WTC11 (cell line): ENCODE measurements at regions not wholly inside any gene's neighbourhood (a gene's known extent, or its start where the extent isn't known, plus 50 kb on each side); places are given as distances from the start of the nearest gene placed in this dataset.

ENCODE experiments used
- ATAC-seq: fragments of 200-7000 bp; cut with Tn5 transposase; 2 replicates; pipeline ENCODE4 v1.10.0; 2021; ENCODE audit warnings: mild to moderate bottlenecking, moderate library complexity
- CTCF ChIA-PET: fragments of 300-600 bp; sonication (Branson Sonifier 250); formaldehyde crosslinking; loops from one replicate; lab custom pipeline; 2021; ENCODE audit warnings: antibody characterized with exemption; lab: Charles Lee
- POLR2A ChIA-PET: fragments of 350-600 bp; sonication (Branson Sonifier 250); formaldehyde crosslinking; loops from one replicate; lab custom pipeline; 2021; ENCODE audit warnings: antibody characterized with exemption; lab: Charles Lee
- DNase-seq: peaks from one replicate; pipeline ENCODE4 v3.0.0; 2021; ENCODE audit warnings: low spot score
- H3K27ac Mint-ChIP-seq: 2 replicates; pipeline ENCODE4 v1.8.0; 2021; ENCODE audit warnings: mixed read lengths
- H3K27me3 Mint-ChIP-seq: 2 replicates; pipeline ENCODE4 v1.8.0; 2021; ENCODE audit warnings: low read depth, mild to moderate bottlenecking, moderate library complexity, mixed read lengths
- H3K36me3 Mint-ChIP-seq: 2 replicates; pipeline ENCODE4 v1.8.0; 2021; ENCODE audit warnings: mixed read lengths
- H3K4me1 Mint-ChIP-seq: 2 replicates; pipeline ENCODE4 v1.8.0; 2022; ENCODE audit warnings: mixed read lengths
- H3K4me3 Mint-ChIP-seq: 2 replicates; pipeline ENCODE4 v1.8.0; 2021; ENCODE audit warnings: mild to moderate bottlenecking, moderate library complexity, mixed read lengths
- H3K9me3 Mint-ChIP-seq: 2 replicates; pipeline ENCODE4 v1.8.0; 2021; ENCODE audit warnings: mixed read lengths
- ESRRA ChIP-seq: sonication (generic); formaldehyde crosslinking; IDR thresholded peaks from 2 replicates; pipeline ENCODE4 v1.8.1; 2022; ENCODE audit warnings: mild to moderate bottlenecking, missing genetic modification reagents, borderline replicate concordance
- GABPB1 ChIP-seq: sonication (generic); formaldehyde crosslinking; IDR thresholded peaks from 2 replicates; pipeline ENCODE4 v1.8.1; 2023; ENCODE audit warnings: mild to moderate bottlenecking, missing genetic modification reagents
- HMGA2 ChIP-seq: fragments of 250-450 bp; sonication (Bioruptor Pico); IDR thresholded peaks from 2 replicates; pipeline ENCODE4 v1.4.0; 2021; ENCODE audit warnings: mild to moderate bottlenecking, moderate library complexity
- MYBL2 ChIP-seq: sonication (generic); formaldehyde crosslinking; IDR thresholded peaks from 2 replicates; pipeline ENCODE4 v1.8.1; 2023; ENCODE audit warnings: mild to moderate bottlenecking, moderate library complexity, missing genetic modification reagents
- RORB ChIP-seq: fragments of 250-450 bp; sonication (Bioruptor Pico); IDR thresholded peaks from 2 replicates; pipeline ENCODE4 v1.9.0; 2021; ENCODE audit warnings: mild to moderate bottlenecking
- SOX15 ChIP-seq: fragments of 250-450 bp; sonication (Bioruptor Pico); IDR thresholded peaks from 2 replicates; pipeline ENCODE4 v1.9.0; 2021; ENCODE audit warnings: mild to moderate bottlenecking
- ZBTB21 ChIP-seq: sonication (generic); formaldehyde crosslinking; IDR thresholded peaks from 2 replicates; pipeline ENCODE4 v1.8.1; 2023; ENCODE audit warnings: mild to moderate bottlenecking, missing genetic modification reagents, borderline replicate concordance
- ZNF121 ChIP-seq: sonication (generic); formaldehyde crosslinking; IDR thresholded peaks from 2 replicates; pipeline ENCODE4 v1.8.0; 2023; ENCODE audit warnings: missing genetic modification reagents
- ZNF138 ChIP-seq: sonication (generic); formaldehyde crosslinking; conservative IDR thresholded peaks from 2 replicates; pipeline ENCODE4 v1.8.1; 2022; ENCODE audit warnings: mild to moderate bottlenecking, moderate library complexity, missing genetic modification reagents
- ZNF396 ChIP-seq: fragments of 250-450 bp; sonication (Bioruptor Pico); IDR thresholded peaks from 2 replicates; pipeline ENCODE4 v1.8.0; 2021; ENCODE audit warnings: mild to moderate bottlenecking, moderate library complexity, borderline replicate concordance
- TF ChIP-seq, protein P1 (sequence below): fragments of 250-450 bp; sonication (Bioruptor Pico); IDR thresholded peaks from 2 replicates; pipeline ENCODE4 v1.9.0; 2021; ENCODE audit warnings: moderate library complexity, mild to moderate bottlenecking, inconsistent platforms, borderline replicate concordance
- TF ChIP-seq, protein P2 (sequence below): fragments of 250-450 bp; sonication (Bioruptor Pico); IDR thresholded peaks from 2 replicates; pipeline ENCODE4 v1.9.0; 2021; ENCODE audit warnings: mild to moderate bottlenecking, borderline replicate concordance
- TF ChIP-seq, protein P3 (sequence below): sonication (generic); formaldehyde crosslinking; IDR thresholded peaks from 2 replicates; pipeline ENCODE4 v1.8.0; 2022; ENCODE audit warnings: mild to moderate bottlenecking, missing genetic modification reagents
- TF ChIP-seq, protein P4 (sequence below): sonication (generic); formaldehyde crosslinking; IDR thresholded peaks from 2 replicates; pipeline ENCODE4 v1.8.1; 2023; ENCODE audit warnings: mild to moderate bottlenecking, missing genetic modification reagents, moderate library complexity
- TF ChIP-seq, protein P5 (sequence below): sonication (generic); formaldehyde crosslinking; IDR thresholded peaks from 2 replicates; pipeline ENCODE4 v1.8.0; 2022; ENCODE audit warnings: mild to moderate bottlenecking, missing genetic modification reagents
- TF ChIP-seq, protein P6 (sequence below): sonication (generic); formaldehyde crosslinking; IDR thresholded peaks from 2 replicates; pipeline ENCODE4 v1.8.1; 2023; ENCODE audit warnings: mild to moderate bottlenecking, missing genetic modification reagents

DNA sequence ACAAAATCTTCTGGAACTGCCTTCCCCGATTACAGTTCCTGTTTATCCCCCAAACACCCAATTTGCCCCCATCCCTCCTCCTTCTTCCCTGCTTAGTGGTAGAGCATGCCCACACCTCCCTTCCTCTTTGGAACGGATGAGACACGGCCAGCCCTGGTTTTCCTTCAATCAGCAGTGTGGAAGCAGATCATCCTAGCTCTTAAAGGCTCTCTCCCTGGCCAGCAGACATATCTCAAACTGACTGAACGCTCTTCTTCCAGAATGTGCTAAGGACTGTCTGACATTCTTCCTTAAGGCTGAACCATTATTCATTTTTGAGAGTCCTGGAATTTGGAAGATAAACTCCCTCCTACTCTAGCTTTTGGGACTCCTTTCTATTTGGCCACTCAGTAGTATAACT is 161.1 kb downstream of the TRIML1 start:
- H3K9me3 Mint-ChIP-seq: peaks cover 10% of the 10 kb centered on the region
- DNase-seq (no peak), ATAC-seq (no peak)
- no peaks in the 10 kb centered on the region; the same call in 1 of the 2 replicates for H3K27me3 Mint-ChIP-seq
- H3K27ac Mint-ChIP-seq: no peak overlapping the region
- CTCF ChIA-PET: no interaction called here
- TF ChIP-seq ZNF138 (CRISPR knock-in tag): no peak
- no peak overlapping the region for H3K4me3 Mint-ChIP-seq
- POLR2A ChIA-PET: interaction anchor here (0.6 kb wide), 1 partner anchor 136 kb away, joined by 3 read pairs; no protein-coding TSS in a partner anchor
- H3K36me3 Mint-ChIP-seq: peaks cover 13% of the 10 kb centered on the region; the same call in 1 of the 2 replicates
- peaks cover 13% of the 10 kb centered on the region for H3K4me1 Mint-ChIP-seq

DNA sequence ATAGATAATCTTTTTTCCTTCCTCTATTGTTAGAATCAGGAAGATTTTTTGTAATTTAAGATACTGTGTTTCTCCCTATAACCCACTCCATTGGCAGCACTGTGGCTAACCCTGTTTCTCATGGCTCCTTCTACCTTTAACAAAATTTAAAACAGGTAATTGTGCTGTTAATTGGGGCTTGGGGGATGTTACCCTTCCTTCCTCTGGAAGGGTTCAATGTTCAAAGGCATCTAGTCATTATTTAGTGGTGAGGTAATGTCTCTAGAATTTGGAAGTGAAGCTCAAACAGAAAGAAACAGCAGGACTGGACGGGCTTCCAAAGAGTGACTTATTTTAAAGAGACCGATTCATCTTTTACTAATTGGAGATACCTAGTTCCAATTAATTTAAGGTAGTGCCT is 166.4 kb downstream of the TRIML1 start:
- Mint-ChIP-seq H3K4me1 (peaks cover 29% of the 10 kb centered on the region), H3K4me3 (no peak overlapping the region), H3K27me3 (no peaks in the 10 kb centered on the region; the same call in 1 of the 2 replicates), H3K36me3 (peaks cover 11% of the 10 kb centered on the region; the same call in 1 of the 2 replicates), H3K27ac (no peak overlapping the region), H3K9me3 (peaks cover 7% of the 10 kb centered on the region)
- TF ChIP-seq ESRRA (CRISPR knock-in tag) (no peak), RORB (CRISPR knock-in tag) (no peak), GABPB1 (CRISPR knock-in tag) (no peak), MYBL2 (no peak), ZBTB21 (no peak)
- TF ChIP-seq, protein P1, sequence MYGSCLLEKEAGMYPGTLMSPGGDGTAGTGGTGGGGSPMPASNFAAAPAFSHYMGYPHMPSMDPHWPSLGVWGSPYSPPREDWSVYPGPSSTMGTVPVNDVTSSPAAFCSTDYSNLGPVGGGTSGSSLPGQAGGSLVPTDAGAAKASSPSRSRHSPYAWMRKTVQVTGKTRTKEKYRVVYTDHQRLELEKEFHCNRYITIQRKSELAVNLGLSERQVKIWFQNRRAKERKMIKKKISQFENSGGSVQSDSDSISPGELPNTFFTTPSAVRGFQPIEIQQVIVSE (CRISPR knock-in tag): no peak
- ChIA-PET CTCF (no interaction called here), POLR2A (no interaction called here)
- DNase-seq: no peak
- peak; percentile 70 for ATAC-seq

DNA sequence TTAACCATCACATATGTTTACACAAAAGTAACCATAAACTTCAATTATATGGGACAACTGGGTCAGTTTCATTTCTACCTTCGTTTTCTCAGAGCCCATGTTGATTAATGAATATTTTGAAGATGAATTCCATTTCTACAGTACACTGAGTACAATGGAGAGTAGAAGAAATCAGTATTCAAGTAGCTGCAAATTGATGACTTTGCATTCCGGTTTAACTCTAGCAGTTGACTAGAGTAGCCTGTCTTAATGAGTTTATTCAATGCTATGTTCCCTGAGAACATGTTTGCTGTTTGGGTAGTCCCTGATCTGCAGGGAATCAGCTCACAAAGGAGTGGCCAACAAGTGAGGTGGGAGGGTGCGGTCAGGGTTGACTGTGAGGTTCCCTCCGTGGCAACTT is 168.3 kb downstream of the TRIML1 start:
- no peak overlapping the region for H3K27ac Mint-ChIP-seq
- H3K9me3 Mint-ChIP-seq: no peaks in the 10 kb centered on the region; the same call in 1 of the 2 replicates
- peaks cover 20% of the 10 kb centered on the region for H3K4me1 Mint-ChIP-seq
- ATAC-seq (no peak), DNase-seq (no peak)
- CTCF ChIA-PET: no interaction called here
- H3K36me3 Mint-ChIP-seq: no peaks in the 10 kb centered on the region
- no peaks in the 10 kb centered on the region; the same call in 1 of the 2 replicates for H3K27me3 Mint-ChIP-seq
- H3K4me3 Mint-ChIP-seq: no peak overlapping the region
- TF ChIP-seq ZBTB21 (no peak), HMGA2 (CRISPR knock-in tag) (no peak), ZNF121 (CRISPR knock-in tag) (no peak), ZNF396 (CRISPR knock-in tag) (no peak), SOX15 (CRISPR knock-in tag) (no peak)
- TF ChIP-seq, protein P2, sequence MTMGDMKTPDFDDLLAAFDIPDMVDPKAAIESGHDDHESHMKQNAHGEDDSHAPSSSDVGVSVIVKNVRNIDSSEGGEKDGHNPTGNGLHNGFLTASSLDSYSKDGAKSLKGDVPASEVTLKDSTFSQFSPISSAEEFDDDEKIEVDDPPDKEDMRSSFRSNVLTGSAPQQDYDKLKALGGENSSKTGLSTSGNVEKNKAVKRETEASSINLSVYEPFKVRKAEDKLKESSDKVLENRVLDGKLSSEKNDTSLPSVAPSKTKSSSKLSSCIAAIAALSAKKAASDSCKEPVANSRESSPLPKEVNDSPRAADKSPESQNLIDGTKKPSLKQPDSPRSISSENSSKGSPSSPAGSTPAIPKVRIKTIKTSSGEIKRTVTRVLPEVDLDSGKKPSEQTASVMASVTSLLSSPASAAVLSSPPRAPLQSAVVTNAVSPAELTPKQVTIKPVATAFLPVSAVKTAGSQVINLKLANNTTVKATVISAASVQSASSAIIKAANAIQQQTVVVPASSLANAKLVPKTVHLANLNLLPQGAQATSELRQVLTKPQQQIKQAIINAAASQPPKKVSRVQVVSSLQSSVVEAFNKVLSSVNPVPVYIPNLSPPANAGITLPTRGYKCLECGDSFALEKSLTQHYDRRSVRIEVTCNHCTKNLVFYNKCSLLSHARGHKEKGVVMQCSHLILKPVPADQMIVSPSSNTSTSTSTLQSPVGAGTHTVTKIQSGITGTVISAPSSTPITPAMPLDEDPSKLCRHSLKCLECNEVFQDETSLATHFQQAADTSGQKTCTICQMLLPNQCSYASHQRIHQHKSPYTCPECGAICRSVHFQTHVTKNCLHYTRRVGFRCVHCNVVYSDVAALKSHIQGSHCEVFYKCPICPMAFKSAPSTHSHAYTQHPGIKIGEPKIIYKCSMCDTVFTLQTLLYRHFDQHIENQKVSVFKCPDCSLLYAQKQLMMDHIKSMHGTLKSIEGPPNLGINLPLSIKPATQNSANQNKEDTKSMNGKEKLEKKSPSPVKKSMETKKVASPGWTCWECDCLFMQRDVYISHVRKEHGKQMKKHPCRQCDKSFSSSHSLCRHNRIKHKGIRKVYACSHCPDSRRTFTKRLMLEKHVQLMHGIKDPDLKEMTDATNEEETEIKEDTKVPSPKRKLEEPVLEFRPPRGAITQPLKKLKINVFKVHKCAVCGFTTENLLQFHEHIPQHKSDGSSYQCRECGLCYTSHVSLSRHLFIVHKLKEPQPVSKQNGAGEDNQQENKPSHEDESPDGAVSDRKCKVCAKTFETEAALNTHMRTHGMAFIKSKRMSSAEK (CRISPR knock-in tag): no peak
- TF ChIP-seq, protein P3, sequence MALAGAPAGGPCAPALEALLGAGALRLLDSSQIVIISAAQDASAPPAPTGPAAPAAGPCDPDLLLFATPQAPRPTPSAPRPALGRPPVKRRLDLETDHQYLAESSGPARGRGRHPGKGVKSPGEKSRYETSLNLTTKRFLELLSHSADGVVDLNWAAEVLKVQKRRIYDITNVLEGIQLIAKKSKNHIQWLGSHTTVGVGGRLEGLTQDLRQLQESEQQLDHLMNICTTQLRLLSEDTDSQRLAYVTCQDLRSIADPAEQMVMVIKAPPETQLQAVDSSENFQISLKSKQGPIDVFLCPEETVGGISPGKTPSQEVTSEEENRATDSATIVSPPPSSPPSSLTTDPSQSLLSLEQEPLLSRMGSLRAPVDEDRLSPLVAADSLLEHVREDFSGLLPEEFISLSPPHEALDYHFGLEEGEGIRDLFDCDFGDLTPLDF (CRISPR knock-in tag): no peak
- TF ChIP-seq, protein P4, sequence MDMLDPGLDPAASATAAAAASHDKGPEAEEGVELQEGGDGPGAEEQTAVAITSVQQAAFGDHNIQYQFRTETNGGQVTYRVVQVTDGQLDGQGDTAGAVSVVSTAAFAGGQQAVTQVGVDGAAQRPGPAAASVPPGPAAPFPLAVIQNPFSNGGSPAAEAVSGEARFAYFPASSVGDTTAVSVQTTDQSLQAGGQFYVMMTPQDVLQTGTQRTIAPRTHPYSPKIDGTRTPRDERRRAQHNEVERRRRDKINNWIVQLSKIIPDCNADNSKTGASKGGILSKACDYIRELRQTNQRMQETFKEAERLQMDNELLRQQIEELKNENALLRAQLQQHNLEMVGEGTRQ: no peak
- TF ChIP-seq, protein P5, sequence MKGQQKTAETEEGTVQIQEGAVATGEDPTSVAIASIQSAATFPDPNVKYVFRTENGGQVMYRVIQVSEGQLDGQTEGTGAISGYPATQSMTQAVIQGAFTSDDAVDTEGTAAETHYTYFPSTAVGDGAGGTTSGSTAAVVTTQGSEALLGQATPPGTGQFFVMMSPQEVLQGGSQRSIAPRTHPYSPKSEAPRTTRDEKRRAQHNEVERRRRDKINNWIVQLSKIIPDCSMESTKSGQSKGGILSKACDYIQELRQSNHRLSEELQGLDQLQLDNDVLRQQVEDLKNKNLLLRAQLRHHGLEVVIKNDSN (CRISPR knock-in tag): no peak
- TF ChIP-seq, protein P6, sequence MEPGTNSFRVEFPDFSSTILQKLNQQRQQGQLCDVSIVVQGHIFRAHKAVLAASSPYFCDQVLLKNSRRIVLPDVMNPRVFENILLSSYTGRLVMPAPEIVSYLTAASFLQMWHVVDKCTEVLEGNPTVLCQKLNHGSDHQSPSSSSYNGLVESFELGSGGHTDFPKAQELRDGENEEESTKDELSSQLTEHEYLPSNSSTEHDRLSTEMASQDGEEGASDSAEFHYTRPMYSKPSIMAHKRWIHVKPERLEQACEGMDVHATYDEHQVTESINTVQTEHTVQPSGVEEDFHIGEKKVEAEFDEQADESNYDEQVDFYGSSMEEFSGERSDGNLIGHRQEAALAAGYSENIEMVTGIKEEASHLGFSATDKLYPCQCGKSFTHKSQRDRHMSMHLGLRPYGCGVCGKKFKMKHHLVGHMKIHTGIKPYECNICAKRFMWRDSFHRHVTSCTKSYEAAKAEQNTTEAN (CRISPR knock-in tag): no peak
- TF ChIP-seq, all 79 proteins: peak for 0
- POLR2A ChIA-PET: no interaction called here
